NCI-H128 (cell line): ENCODE measurements at regions not wholly inside any gene's neighbourhood (a gene's known extent, or its start where the extent isn't known, plus 50 kb on each side); places are given as distances from the start of the nearest gene placed in this dataset.

Experiments used
- DNase-seq: peaks from one replicate; lab custom pipeline; 2025; ENCODE audit not compliant: unreplicated experiment; lab: John Stamatoyannopoulos, UW

GRCh38 chr13:76025392-76025791, 389.3 kb downstream of the LMO7 start:
- DNase-seq = no peak

- DNase-seq = no peak
Observed at GRCh38 chr13:76024151-76024550, 388.0 kb downstream of the LMO7 start.

- DNase-seq = no peak
Observed at GRCh38 chr13:76023652-76024051, 387.5 kb downstream of the LMO7 start.

GRCh38 chr13:76020421-76020955, 384.4 kb downstream of the LMO7 start:
- DNase-seq = no peak

GRCh38 chr13:76019421-76020044, 383.4 kb downstream of the LMO7 start:
- DNase-seq = no peak

GRCh38 chr13:76017861-76018556, 381.9 kb downstream of the LMO7 start:
- no peak for DNase-seq

GRCh38 chr13:76016799-76017400, 380.8 kb downstream of the LMO7 start:
- no peak for DNase-seq

- DNase-seq = no peak
Observed at GRCh38 chr13:76014406-76015318, 378.5 kb downstream of the LMO7 start.

- no peak for DNase-seq
Observed at GRCh38 chr13:76012091-76012721, 376.1 kb downstream of the LMO7 start.

- no peak for DNase-seq
Observed at GRCh38 chr13:76009267-76009890, 373.2 kb downstream of the LMO7 start.

GRCh38 chr13:76004416-76004815, 368.3 kb downstream of the LMO7 start:
- DNase-seq = no peak

GRCh38 chr13:76000131-76000530, 364.0 kb downstream of the LMO7 start:
- no peak for DNase-seq

GRCh38 chr13:75996582-75996981, 360.5 kb downstream of the LMO7 start:
- no peak for DNase-seq

GRCh38 chr13:75995966-75996365, 359.8 kb downstream of the LMO7 start:
- DNase-seq = no peak

- DNase-seq = no peak
Observed at GRCh38 chr13:75993823-75994222, 357.7 kb downstream of the LMO7 start.

GRCh38 chr13:75993241-75993640, 357.1 kb downstream of the LMO7 start:
- no peak for DNase-seq

GRCh38 chr13:75986818-75987217, 350.7 kb downstream of the LMO7 start:
- no peak for DNase-seq

GRCh38 chr13:75985132-75985531, 349.0 kb downstream of the LMO7 start:
- DNase-seq = no peak

- no peak for DNase-seq
Observed at GRCh38 chr13:75978818-75979217, 342.7 kb downstream of the LMO7 start.
